A549 (cell line): ENCODE measurements at regions not wholly inside any gene's neighbourhood (a gene's known extent, or its start where the extent isn't known, plus 50 kb on each side); places are given as distances from the start of the nearest gene placed in this dataset.

Source experiments
- CTCF ChIP-seq: fragments of >200 bp; sonication (Bioruptor Twin); formaldehyde crosslinking; IDR thresholded peaks from 3 replicates; pipeline ENCODE4 v1.5.1; 2016
- EP300 ChIP-seq, 2 experiments: fragments of >200 bp; sonication (Bioruptor Twin); formaldehyde crosslinking; IDR thresholded peaks; 2 replicates in 1 of 2; 3 replicates in 1 of 2; pipeline ENCODE4 v1.6.1; 2016 to 2017
- HES2 ChIP-seq: fragments of >200 bp; sonication (Bioruptor Twin); formaldehyde crosslinking; IDR thresholded peaks from 2 replicates; pipeline ENCODE4 v1.6.1; 2016
- ZFP36 ChIP-seq: fragments of 450-650 bp; IDR thresholded peaks from 2 replicates; pipeline ENCODE4 v1.6.1; 2014; ENCODE audit warnings: borderline replicate concordance; ENCODE audit not compliant: partially characterized antibody

- TF ChIP-seq ZFP36, result no peak
- TF ChIP-seq EP300 (IDR thresholded peaks at IDR 0.05), result no peak
- no peak for TF ChIP-seq HES2
- TF ChIP-seq CTCF, result no peak
Observed at GRCh38 chrX:57984620-57985019, 74.4 kb upstream of the ZXDA start.
